ENCODE measurements at regions not wholly inside any gene's neighbourhood (a gene's known extent, or its start where the extent isn't known, plus 50 kb on each side); places are given as distances from the start of the nearest gene placed in this dataset.

DNA sequence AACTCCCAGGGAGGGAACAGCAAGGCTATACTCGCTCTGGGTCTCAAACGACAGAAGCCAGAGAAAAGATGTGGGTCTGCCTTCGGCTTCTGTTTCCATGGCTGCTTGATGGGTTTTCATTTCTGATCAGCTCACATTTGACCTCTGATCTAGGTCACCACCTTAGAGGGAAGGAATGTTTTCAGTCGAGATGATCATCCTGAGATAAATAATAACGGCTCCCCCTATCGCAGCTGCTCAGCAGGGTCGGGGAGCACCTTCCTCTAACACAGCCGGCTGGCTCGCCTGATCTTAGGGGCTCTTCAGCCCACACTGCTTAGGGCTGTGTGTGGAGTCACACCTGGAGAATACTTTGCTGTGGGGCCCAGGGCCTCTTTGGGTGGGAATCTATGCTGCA, 53.1 kb upstream of the ZNF648 start (continued):
- TF ChIP-seq CBX3 (IDR thresholded peaks at IDR 0.05; ENCODE audit: low read depth) (no peak), SP1 (IDR thresholded peaks at IDR 0.05; ENCODE audit: low read depth) (no peak), EZH2 (IDR thresholded peaks at IDR 0.05) (no peak), ATF3 (IDR thresholded peaks at IDR 0.05) (no peak)

- intact Hi-C loops (cut with micrococcal nuclease), result no loop called here
- DNase-seq (ENCODE audit: low read depth, low spot score), result no peak
- Histone ChIP-seq H2AFZ (ENCODE audit: low read depth, low read length, poor library complexity, severe bottlenecking) (no peak overlapping the region), H3K79me2 (ENCODE audit: insufficient read depth, low read length) (no peaks in the 10 kb centered on the region), H3K9ac (ENCODE audit: low read length) (no peak overlapping the region), H3K4me1 (ENCODE audit: control insufficient read depth in 1 of 2, insufficient read depth in 2 of 2, low read length in 2 of 2) (no peaks in the 10 kb centered on the region), H3K4me3 (replicated peaks in 1 of 2; ENCODE audit: low read depth in 1 of 2, low read length in 2 of 2) (no peak overlapping the region), H4K20me1 (ENCODE audit: insufficient read depth) (no peaks in the 10 kb centered on the region), H3K9me2 (ENCODE audit: insufficient read depth) (no peaks in the 10 kb centered on the region), H3K4me2 (ENCODE audit: low read length) (no peak overlapping the region), H3K9me3 (ENCODE audit: control insufficient read depth in 1 of 2, insufficient read depth in 1 of 2, low read depth in 1 of 2, low read length in 2 of 2) (no peaks in the 10 kb centered on the region), H3K36me3 (ENCODE audit: control insufficient read depth in 1 of 2, insufficient read depth in 2 of 2, low read length in 2 of 2) (no peaks in the 10 kb centered on the region), H3K27ac (ENCODE audit: low read depth, low read length) (no peak overlapping the region), H3K27me3 (ENCODE audit: insufficient read depth, low read length) (no peaks in the 10 kb centered on the region)
- ChIA-PET CTCF (interaction anchor here (1.4 kb wide), 1 partner anchor 33 kb away, joined by 4 read pairs; no protein-coding TSS in a partner anchor), POLR2A (no interaction called here), RAD21 (ENCODE audit: low non-redundant PET in 1 of 2, low total read pairs in 2 of 2, uncharacterized antibody in 2 of 2, unreplicated experiment in 2 of 2) (no interaction called here)
- ATAC-seq, result no peak
- BruUV-seq (replicated peaks), result no TSS peak
- TF ChIP-seq ATF3 (IDR thresholded peaks at IDR 0.05), result no peak
- TF ChIP-seq YY1 (IDR thresholded peaks at IDR 0.05; ENCODE audit: extremely low read depth, insufficient replicate concordance, low read depth, low read length), result no peak
- TF ChIP-seq SP1 (IDR thresholded peaks at IDR 0.05; ENCODE audit: low read depth), result no peak
- TF ChIP-seq CBX3 (IDR thresholded peaks at IDR 0.05; ENCODE audit: low read depth), result no peak
- TF ChIP-seq ZFX (IDR thresholded peaks at IDR 0.05), result no peak
- no peak for TF ChIP-seq SIN3A (IDR thresholded peaks at IDR 0.05; ENCODE audit: low read depth)
- TF ChIP-seq ELF1 (IDR thresholded peaks at IDR 0.05; ENCODE audit: borderline replicate concordance, low read depth), result no peak
- no peak for TF ChIP-seq ZBTB33 (IDR thresholded peaks at IDR 0.05; ENCODE audit: extremely low read depth, insufficient replicate concordance, low read length)
- TF ChIP-seq, protein P1, sequence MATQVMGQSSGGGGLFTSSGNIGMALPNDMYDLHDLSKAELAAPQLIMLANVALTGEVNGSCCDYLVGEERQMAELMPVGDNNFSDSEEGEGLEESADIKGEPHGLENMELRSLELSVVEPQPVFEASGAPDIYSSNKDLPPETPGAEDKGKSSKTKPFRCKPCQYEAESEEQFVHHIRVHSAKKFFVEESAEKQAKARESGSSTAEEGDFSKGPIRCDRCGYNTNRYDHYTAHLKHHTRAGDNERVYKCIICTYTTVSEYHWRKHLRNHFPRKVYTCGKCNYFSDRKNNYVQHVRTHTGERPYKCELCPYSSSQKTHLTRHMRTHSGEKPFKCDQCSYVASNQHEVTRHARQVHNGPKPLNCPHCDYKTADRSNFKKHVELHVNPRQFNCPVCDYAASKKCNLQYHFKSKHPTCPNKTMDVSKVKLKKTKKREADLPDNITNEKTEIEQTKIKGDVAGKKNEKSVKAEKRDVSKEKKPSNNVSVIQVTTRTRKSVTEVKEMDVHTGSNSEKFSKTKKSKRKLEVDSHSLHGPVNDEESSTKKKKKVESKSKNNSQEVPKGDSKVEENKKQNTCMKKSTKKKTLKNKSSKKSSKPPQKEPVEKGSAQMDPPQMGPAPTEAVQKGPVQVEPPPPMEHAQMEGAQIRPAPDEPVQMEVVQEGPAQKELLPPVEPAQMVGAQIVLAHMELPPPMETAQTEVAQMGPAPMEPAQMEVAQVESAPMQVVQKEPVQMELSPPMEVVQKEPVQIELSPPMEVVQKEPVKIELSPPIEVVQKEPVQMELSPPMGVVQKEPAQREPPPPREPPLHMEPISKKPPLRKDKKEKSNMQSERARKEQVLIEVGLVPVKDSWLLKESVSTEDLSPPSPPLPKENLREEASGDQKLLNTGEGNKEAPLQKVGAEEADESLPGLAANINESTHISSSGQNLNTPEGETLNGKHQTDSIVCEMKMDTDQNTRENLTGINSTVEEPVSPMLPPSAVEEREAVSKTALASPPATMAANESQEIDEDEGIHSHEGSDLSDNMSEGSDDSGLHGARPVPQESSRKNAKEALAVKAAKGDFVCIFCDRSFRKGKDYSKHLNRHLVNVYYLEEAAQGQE (IDR thresholded peaks at IDR 0.05; ENCODE audit: low read depth), result no peak
- no peak for TF ChIP-seq EZH2phosphoT487 (IDR thresholded peaks at IDR 0.05; ENCODE audit: borderline replicate concordance)
- TF ChIP-seq, protein P2, sequence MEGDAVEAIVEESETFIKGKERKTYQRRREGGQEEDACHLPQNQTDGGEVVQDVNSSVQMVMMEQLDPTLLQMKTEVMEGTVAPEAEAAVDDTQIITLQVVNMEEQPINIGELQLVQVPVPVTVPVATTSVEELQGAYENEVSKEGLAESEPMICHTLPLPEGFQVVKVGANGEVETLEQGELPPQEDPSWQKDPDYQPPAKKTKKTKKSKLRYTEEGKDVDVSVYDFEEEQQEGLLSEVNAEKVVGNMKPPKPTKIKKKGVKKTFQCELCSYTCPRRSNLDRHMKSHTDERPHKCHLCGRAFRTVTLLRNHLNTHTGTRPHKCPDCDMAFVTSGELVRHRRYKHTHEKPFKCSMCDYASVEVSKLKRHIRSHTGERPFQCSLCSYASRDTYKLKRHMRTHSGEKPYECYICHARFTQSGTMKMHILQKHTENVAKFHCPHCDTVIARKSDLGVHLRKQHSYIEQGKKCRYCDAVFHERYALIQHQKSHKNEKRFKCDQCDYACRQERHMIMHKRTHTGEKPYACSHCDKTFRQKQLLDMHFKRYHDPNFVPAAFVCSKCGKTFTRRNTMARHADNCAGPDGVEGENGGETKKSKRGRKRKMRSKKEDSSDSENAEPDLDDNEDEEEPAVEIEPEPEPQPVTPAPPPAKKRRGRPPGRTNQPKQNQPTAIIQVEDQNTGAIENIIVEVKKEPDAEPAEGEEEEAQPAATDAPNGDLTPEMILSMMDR (IDR thresholded peaks at IDR 0.05 in 2 of 3, conservative IDR thresholded peaks at IDR 0.05 in 1 of 3; ENCODE audit: borderline replicate concordance in 1 of 3, insufficient read depth in 1 of 3, low read depth in 2 of 3, low read length in 2 of 3), result no peak
- no peak for TF ChIP-seq JUND (IDR thresholded peaks at IDR 0.05)
- no peak for TF ChIP-seq EGR1 (IDR thresholded peaks at IDR 0.05; ENCODE audit: low read depth)
- no peak for TF ChIP-seq POLR2AphosphoS5 (IDR thresholded peaks at IDR 0.05; ENCODE audit: low read depth, low read length)
- no peak for TF ChIP-seq SRF (IDR thresholded peaks at IDR 0.05; ENCODE audit: low read depth)
Measured at GRCh38 chr1:182113879-182114626, 52.5 kb upstream of the ZNF648 start.

Data from HCT116 (cell line).